ENCODE measurements at regions not wholly inside any gene's neighbourhood (a gene's known extent, or its start where the extent isn't known, plus 50 kb on each side); places are given as distances from the start of the nearest gene placed in this dataset.

- TF ChIP-seq CTCF (optimal IDR thresholded peaks at IDR 0.05 in 1 of 3, IDR thresholded peaks at IDR 0.05 in 1 of 3, conservative IDR thresholded peaks at IDR 0.05 in 1 of 3; ENCODE audit: extremely low read depth in 1 of 3, insufficient read depth in 2 of 3, low read length in 3 of 3) (no peak), EZH2 (IDR thresholded peaks at IDR 0.05; ENCODE audit: low read length) (no peak)
Measured at GRCh38 chr2:239517686-239518085, 116.9 kb upstream of the HDAC4 start.

Measured in keratinocyte (primary cell).